ENCODE measurements at regions not wholly inside any gene's neighbourhood (a gene's known extent, or its start where the extent isn't known, plus 50 kb on each side); places are given as distances from the start of the nearest gene placed in this dataset.

DNA sequence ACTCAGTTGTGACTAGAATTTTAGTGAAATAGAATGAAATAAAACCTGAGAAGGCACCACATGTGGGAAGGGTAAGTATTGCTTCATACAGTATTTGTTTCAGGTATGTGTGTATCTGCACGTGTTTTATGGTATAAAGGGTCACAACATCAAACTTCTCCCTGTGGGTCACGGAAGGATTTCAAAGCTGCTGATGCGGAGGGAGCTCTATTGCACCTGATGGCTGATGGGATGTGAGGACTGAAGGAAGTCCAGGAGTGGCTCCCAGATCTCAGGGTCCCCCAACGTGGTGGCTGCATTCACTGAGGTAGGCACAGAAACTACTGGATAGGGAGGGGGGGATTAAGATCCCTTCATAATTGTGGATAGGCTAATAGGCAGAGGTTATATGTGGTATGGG lies 159.7 kb downstream of the PJA2 start:
- TF ChIP-seq EZH2phosphoT487 (IDR thresholded peaks at IDR 0.05; ENCODE audit: low read depth), result no peak
- TF ChIP-seq, protein P1, sequence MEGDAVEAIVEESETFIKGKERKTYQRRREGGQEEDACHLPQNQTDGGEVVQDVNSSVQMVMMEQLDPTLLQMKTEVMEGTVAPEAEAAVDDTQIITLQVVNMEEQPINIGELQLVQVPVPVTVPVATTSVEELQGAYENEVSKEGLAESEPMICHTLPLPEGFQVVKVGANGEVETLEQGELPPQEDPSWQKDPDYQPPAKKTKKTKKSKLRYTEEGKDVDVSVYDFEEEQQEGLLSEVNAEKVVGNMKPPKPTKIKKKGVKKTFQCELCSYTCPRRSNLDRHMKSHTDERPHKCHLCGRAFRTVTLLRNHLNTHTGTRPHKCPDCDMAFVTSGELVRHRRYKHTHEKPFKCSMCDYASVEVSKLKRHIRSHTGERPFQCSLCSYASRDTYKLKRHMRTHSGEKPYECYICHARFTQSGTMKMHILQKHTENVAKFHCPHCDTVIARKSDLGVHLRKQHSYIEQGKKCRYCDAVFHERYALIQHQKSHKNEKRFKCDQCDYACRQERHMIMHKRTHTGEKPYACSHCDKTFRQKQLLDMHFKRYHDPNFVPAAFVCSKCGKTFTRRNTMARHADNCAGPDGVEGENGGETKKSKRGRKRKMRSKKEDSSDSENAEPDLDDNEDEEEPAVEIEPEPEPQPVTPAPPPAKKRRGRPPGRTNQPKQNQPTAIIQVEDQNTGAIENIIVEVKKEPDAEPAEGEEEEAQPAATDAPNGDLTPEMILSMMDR (IDR thresholded peaks at IDR 0.05; ENCODE audit: low read depth, low read length), result no peak
- no peak overlapping the region for H3K27ac ChIP-seq (ENCODE audit: low read length)
- no peaks in the 10 kb centered on the region for H3K79me2 ChIP-seq (ENCODE audit: low read length)
- peaks cover 14% of the 10 kb centered on the region for H3K4me1 ChIP-seq (ENCODE audit: low read length)
- no peak overlapping the region for H3K4me3 ChIP-seq (ENCODE audit: low read length)
- H3K36me3 ChIP-seq (replicated peaks; ENCODE audit: low read depth, low read length), result no peaks in the 10 kb centered on the region
- H3K9ac ChIP-seq (ENCODE audit: low read length), result no peak overlapping the region
- H3K27me3 ChIP-seq (ENCODE audit: low read depth, low read length), result no peaks in the 10 kb centered on the region; the same call in 1 of the 2 replicates
- no peaks in the 10 kb centered on the region for H4K20me1 ChIP-seq (ENCODE audit: insufficient read depth, low read length)
- H3K4me2 ChIP-seq (ENCODE audit: low read length), result no peak overlapping the region
- 0 out of 2 replicates have a peak, but pooled peaks cover 11% of the 10 kb centered on the region for H3K9me3 ChIP-seq (ENCODE audit: insufficient read depth, low read length)
- no peak overlapping the region for H2AFZ ChIP-seq (ENCODE audit: low read depth, low read length)

DNA sequence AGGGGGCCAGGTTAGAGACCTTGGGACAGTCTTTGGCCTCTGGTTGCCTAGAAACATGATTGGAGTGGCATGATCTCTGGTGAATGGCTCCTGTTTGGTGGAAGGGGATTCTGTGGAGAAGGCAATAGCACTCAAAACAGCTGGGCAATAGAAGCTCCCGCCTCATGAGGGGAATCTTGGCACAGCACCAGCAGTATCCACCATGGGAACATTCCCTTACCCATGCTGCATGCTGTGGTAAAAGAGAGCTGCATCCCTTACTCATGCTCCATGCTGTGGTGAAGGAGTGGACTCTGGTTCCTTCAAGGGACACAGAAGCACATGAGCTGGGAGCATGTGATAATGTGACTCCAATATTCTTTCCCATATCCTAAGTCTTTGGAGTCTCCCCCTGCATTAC lies 160.6 kb downstream of the PJA2 start:
- no peak overlapping the region for H2AFZ ChIP-seq (ENCODE audit: low read depth, low read length)
- H3K4me2 ChIP-seq (ENCODE audit: low read length), result no peak overlapping the region
- peaks cover 14% of the 10 kb centered on the region for H3K4me1 ChIP-seq (ENCODE audit: low read length)
- H3K27me3 ChIP-seq (ENCODE audit: low read depth, low read length), result no peaks in the 10 kb centered on the region; the same call in 1 of the 2 replicates
- no peak overlapping the region for H3K9ac ChIP-seq (ENCODE audit: low read length)
- H4K20me1 ChIP-seq (ENCODE audit: insufficient read depth, low read length), result no peaks in the 10 kb centered on the region
- 0 out of 2 replicates have a peak, but pooled peaks cover 11% of the 10 kb centered on the region for H3K9me3 ChIP-seq (ENCODE audit: insufficient read depth, low read length)
- H3K27ac ChIP-seq (ENCODE audit: low read length), result no peak overlapping the region
- no peak for TF ChIP-seq EZH2phosphoT487 (IDR thresholded peaks at IDR 0.05; ENCODE audit: low read depth)
- TF ChIP-seq, protein P1 (IDR thresholded peaks at IDR 0.05; ENCODE audit: low read depth, low read length), result no peak
- no peaks in the 10 kb centered on the region for H3K36me3 ChIP-seq (replicated peaks; ENCODE audit: low read depth, low read length)
- no peaks in the 10 kb centered on the region for H3K79me2 ChIP-seq (ENCODE audit: low read length)
- no peak overlapping the region for H3K4me3 ChIP-seq (ENCODE audit: low read length)

DNA sequence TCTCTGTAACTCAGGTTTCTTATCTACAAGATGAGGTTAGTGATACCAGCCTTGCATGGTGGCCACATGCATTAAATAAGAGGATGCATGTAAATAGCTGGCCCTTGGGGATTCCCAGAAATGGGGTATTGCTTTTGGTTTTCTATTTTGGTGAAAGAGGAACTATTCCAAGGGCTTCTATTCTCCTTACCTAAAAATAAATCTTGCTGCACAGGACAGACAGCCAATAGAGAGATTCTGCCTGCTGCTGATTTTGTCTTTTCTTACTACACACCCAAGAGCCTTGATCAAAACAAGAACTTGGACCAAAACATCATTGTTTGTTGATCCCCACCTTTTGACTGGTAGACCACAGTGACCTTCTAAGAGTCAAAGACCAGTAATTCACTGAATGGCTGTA lies 161.8 kb downstream of the PJA2 start:
- Histone ChIP-seq H2AFZ (ENCODE audit: low read depth, low read length) (no peak overlapping the region), H3K27ac (ENCODE audit: low read length) (no peak overlapping the region), H3K4me1 (ENCODE audit: low read length) (peaks cover 14% of the 10 kb centered on the region), H3K79me2 (ENCODE audit: low read length) (no peaks in the 10 kb centered on the region), H4K20me1 (ENCODE audit: insufficient read depth, low read length) (no peaks in the 10 kb centered on the region), H3K36me3 (replicated peaks; ENCODE audit: low read depth, low read length) (no peaks in the 10 kb centered on the region), H3K4me3 (ENCODE audit: low read length) (no peak overlapping the region; the same call in 1 of the 2 replicates), H3K9ac (ENCODE audit: low read length) (no peak overlapping the region), H3K4me2 (ENCODE audit: low read length) (peak overlapping the region; percentile 57), H3K27me3 (ENCODE audit: low read depth, low read length) (no peaks in the 10 kb centered on the region), H3K9me3 (ENCODE audit: insufficient read depth, low read length) (0 out of 2 replicates have a peak, but pooled peaks cover 11% of the 10 kb centered on the region)
- TF ChIP-seq, protein P1 (IDR thresholded peaks at IDR 0.05; ENCODE audit: low read depth, low read length), result no peak
- TF ChIP-seq EZH2phosphoT487 (IDR thresholded peaks at IDR 0.05; ENCODE audit: low read depth), result no peak

DNA sequence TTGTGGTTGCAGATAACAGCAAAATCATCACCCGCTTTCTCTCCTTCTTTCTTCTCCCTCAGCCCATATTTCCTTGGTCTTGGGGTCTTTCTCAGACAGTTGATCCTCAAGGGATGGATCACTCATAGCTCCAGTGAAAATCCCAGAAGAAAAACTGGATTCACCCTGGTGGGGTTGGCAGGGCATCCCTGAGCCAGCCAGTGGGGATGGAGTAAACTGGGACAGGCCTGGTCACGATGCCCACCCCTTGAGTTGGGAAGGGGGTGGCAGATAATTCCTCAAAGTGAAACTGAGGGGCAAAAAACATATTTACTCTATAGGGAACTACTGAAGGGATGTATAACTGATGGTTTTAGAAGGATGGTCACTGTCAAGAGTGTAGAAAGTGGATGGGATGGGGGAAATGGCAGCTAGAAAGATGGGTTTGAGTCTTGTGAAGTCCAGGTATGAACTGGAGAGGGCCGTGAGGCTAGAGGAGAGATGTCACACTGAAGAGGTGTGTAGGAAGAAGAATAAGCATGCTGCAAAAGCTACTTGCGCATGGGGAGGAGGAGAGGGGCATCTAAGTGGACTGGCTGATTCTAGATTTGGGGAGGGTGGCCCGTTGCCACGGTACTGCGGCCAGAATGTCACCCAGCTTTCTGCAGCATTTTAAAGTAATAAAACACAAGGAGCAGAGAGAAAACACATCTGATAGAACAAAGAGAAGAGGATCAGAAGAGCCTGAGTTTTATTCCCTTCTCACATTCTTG lies 162.8 kb downstream of the PJA2 start:
- Histone ChIP-seq H3K27ac (ENCODE audit: low read length) (no peak overlapping the region), H3K4me2 (ENCODE audit: low read length) (no peak overlapping the region), H3K9ac (ENCODE audit: low read length) (no peak overlapping the region), H4K20me1 (ENCODE audit: insufficient read depth, low read length) (no peaks in the 10 kb centered on the region), H3K9me3 (ENCODE audit: insufficient read depth, low read length) (0 out of 2 replicates have a peak, but pooled peaks cover 11% of the 10 kb centered on the region), H3K36me3 (replicated peaks; ENCODE audit: low read depth, low read length) (no peaks in the 10 kb centered on the region), H3K79me2 (ENCODE audit: low read length) (no peaks in the 10 kb centered on the region), H3K27me3 (ENCODE audit: low read depth, low read length) (no peaks in the 10 kb centered on the region), H3K4me1 (ENCODE audit: low read length) (peaks cover 14% of the 10 kb centered on the region), H2AFZ (ENCODE audit: low read depth, low read length) (no peak overlapping the region), H3K4me3 (ENCODE audit: low read length) (no peak overlapping the region)
- TF ChIP-seq, protein P1 (IDR thresholded peaks at IDR 0.05; ENCODE audit: low read depth, low read length), result no peak
- TF ChIP-seq EZH2phosphoT487 (IDR thresholded peaks at IDR 0.05; ENCODE audit: low read depth), result no peak

Measured in OCI-LY3 (cell line).